H7 (cell line): ENCODE measurements at regions not wholly inside any gene's neighbourhood (a gene's known extent, or its start where the extent isn't known, plus 50 kb on each side); places are given as distances from the start of the nearest gene placed in this dataset.

ENCODE experiments used
- DNase-seq: peaks from one replicate; pipeline ENCODE4 v3.0.0; 2012
- H3K27me3 ChIP-seq: 2 replicates; pipeline ENCODE4 v1.6.0; 2011; ENCODE audit warnings: mild to moderate bottlenecking, low read length; ENCODE audit not compliant: control insufficient read depth, insufficient read depth
- H3K36me3 ChIP-seq: replicated peaks from 2 replicates; pipeline ENCODE4 v1.5.1; 2011; ENCODE audit warnings: low read length; ENCODE audit not compliant: control insufficient read depth, insufficient read depth
- H3K4me3 ChIP-seq: 2 replicates; pipeline ENCODE4 v1.5.1; 2011; ENCODE audit warnings: low read depth, mild to moderate bottlenecking, control low read depth, low read length, moderate library complexity; ENCODE audit not compliant: insufficient read depth

DNA sequence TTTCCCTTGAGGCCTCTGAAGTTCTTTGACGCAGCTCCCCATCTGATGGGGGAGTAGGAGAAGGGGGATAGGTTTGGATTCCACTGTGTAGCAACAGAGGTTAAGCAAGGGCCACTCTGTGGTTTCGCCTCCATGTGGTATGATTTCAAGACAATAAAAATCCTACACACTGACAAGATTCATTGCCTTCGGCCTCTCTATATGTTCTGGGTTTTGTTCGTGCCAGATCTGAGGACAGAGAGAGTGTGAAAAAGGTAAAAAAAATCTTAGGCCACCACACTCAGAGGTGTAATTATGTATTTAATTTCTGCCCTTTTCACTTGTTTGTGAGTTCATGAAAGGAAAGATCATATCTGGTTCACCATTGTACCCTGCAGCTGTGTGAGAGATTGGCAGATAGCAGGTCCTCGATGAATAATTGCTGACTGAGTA is 715.2 kb upstream of the ZNF608 start:
- Histone ChIP-seq H3K4me3 (no peak overlapping the region), H3K27me3 (no peaks in the 10 kb centered on the region), H3K36me3 (no peaks in the 10 kb centered on the region)
- DNase-seq = no peak

GRCh38 chr5:125463466-125464092 is 717.1 kb upstream of the ZNF608 start:
- Histone ChIP-seq H3K36me3 (no peaks in the 10 kb centered on the region), H3K27me3 (no peaks in the 10 kb centered on the region), H3K4me3 (no peak overlapping the region)
- no peak for DNase-seq

DNA sequence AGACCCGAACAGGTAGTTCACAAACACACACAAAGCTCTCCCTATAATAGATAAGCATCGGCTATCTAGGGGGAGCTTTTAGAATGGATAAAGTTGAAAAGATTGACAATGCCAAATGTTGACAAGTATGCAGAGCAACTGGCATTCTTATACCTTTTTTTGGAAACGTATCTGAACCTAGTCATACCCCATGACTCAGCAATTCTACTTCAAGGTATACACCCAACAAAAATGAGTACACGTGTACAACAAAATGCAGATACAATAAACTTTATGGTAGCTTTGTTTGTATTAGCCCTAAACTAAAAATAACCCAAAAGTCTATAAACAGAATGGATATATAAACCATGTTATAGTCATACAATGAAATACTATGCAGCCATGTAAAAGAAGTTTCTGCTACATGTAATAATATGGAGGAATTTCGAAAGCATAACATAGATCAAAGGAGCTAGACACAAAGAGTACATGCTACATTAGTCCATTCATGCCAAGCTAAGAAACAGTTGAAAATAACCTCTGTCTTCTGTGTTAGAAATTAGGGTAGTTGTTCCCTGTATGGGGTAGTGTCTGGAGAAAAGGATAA is 718.5 kb upstream of the ZNF608 start:
- no peaks in the 10 kb centered on the region for H3K36me3 ChIP-seq

DNA sequence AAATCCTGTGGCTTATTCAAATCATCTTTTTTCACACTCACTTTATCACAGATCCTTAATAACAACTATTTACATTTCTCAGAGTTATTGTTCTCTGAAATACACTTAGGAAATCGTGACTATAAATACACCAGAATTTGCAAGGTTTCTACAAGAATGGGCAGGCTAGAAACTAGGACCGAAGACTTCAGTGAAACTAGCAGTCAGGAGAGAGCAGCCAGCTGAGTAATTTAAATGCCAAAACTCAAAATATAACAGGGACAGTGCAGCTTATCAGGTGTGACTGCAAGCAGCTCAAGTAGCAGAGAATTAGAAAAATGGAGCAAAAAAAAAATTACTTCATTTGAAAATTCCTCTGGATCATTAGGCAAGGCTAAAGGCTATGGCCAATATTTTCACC is 719.3 kb upstream of the ZNF608 start:
- H3K4me3 ChIP-seq = no peak overlapping the region
- no peaks in the 10 kb centered on the region for H3K36me3 ChIP-seq
- no peaks in the 10 kb centered on the region for H3K27me3 ChIP-seq
- DNase-seq = no peak

More for the DNA sequence above, 718.5 kb upstream of the ZNF608 start:
- Histone ChIP-seq H3K4me3 (no peak overlapping the region), H3K27me3 (no peaks in the 10 kb centered on the region)
- no peak for DNase-seq

DNA sequence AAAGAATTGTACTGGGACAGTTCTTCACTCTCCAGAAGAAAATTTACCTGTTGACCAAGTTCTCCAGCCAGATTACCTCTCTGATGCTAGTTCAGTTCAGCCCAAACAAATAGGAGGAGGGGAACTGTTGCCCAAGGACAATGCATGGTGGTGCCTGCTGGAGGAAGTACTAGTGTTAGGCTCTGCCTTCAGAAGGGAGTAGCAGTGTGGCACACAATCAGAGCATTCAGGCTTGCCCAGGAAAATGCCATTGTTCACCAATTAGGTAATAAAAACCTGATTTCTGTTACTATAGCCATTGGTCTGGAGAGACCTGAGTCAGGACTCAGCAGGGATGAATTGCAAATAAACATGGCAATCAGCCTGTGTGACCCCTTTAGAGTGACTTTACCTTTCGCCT is 720.8 kb upstream of the ZNF608 start:
- no peaks in the 10 kb centered on the region for H3K36me3 ChIP-seq
- H3K4me3 ChIP-seq = no peak overlapping the region
- no peak for DNase-seq
- no peaks in the 10 kb centered on the region for H3K27me3 ChIP-seq

GRCh38 chr5:125470280-125470902 is 724.0 kb upstream of the ZNF608 start:
- Histone ChIP-seq H3K4me3 (no peak overlapping the region), H3K36me3 (no peaks in the 10 kb centered on the region), H3K27me3 (no peaks in the 10 kb centered on the region)
- no peak for DNase-seq

DNA sequence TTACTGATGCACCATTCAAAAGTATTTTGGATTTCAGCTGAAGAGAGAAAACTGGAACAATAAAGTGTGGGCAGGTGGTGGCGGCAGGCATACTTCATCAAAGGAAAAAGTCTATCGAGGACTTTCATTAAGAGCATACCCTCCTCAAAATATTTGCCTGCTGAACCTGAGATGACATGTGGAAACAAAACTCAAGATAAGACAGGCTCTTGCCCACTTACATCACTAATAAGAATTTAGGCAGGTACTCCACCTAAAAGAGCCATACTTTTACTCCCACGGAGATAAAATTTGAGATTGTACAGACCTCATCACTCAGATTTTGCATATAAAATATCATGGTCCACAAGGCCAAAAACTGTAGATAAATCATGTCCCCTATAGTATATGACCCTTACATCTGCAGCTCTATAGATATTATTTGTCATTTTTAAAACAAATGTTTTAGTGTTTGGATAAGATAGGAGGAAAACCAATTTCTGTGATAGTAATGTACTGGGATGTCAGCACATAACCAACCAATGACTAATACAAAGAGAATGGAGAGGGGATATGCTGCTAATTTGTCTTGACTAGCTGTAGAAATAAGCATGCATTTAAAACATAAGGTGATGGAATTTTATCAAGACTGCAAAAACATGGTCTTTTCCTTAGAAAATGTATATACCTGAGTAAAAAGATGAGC is 730.6 kb upstream of the ZNF608 start:
- DNase-seq = no peak
- H3K36me3 ChIP-seq = no peaks in the 10 kb centered on the region
- no peaks in the 10 kb centered on the region for H3K27me3 ChIP-seq
- no peak overlapping the region for H3K4me3 ChIP-seq

GRCh38 chr5:125477586-125477975 is 731.1 kb upstream of the ZNF608 start:
- no peak for DNase-seq
- Histone ChIP-seq H3K27me3 (no peaks in the 10 kb centered on the region), H3K36me3 (no peaks in the 10 kb centered on the region), H3K4me3 (no peak overlapping the region)

GRCh38 chr5:125478599-125478998 is 732.2 kb upstream of the ZNF608 start:
- no peak for DNase-seq
- Histone ChIP-seq H3K4me3 (no peak overlapping the region), H3K36me3 (no peaks in the 10 kb centered on the region), H3K27me3 (no peaks in the 10 kb centered on the region)

- Histone ChIP-seq H3K36me3 (no peaks in the 10 kb centered on the region), H3K4me3 (no peak overlapping the region), H3K27me3 (no peaks in the 10 kb centered on the region)
- no peak for DNase-seq
Observed at GRCh38 chr5:125480911-125481310, 734.5 kb upstream of the ZNF608 start.

DNA sequence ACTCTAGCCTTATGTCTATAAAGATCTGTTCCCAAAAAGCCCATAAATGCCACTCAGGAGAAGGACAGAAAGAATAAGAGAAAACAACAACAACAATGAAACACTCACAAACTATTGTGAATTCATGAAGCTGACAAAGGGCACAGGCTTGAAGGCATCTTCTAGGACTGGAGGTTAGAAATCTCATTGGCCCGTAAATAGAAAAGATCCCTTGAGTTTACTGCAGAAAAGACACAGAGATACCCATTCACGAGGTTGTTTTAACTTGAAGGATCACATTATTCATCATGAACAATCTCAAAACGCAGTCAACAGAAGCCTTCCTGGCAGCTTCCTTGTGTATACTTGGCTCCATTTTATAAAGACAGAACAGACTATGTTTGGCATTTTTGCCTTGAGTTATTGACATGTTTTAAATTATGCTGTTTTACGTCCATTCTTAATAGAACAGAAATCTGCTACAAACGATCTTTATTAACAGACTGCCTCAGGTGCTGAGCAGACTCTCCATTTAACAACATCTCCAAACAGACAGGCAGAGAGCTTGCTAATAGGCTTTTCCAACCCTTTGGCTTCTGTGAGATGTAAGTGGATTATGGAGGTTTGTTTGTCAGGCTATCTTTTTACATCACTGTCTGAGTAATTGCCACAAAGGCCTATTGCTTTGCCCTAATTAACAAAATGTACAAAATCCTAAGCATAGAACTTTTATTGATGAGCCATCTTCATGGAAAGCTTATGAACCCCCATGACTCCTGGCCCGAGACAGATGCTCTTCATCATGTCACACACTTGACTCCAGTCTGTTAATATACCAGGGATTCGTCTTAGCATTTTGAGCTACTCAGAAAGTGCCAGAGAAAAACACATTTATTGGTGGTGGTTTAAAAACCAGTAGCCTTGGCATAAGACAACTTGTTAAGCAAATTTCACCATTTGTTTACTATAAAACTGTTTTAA is 735.3 kb upstream of the ZNF608 start:
- H3K36me3 ChIP-seq = no peaks in the 10 kb centered on the region
- DNase-seq = no peak
- H3K27me3 ChIP-seq = no peaks in the 10 kb centered on the region
- no peak overlapping the region for H3K4me3 ChIP-seq

GRCh38 chr5:125483609-125484008 is 737.2 kb upstream of the ZNF608 start:
- H3K36me3 ChIP-seq = no peaks in the 10 kb centered on the region
- no peak overlapping the region for H3K4me3 ChIP-seq
- no peaks in the 10 kb centered on the region for H3K27me3 ChIP-seq
- DNase-seq = no peak

DNA sequence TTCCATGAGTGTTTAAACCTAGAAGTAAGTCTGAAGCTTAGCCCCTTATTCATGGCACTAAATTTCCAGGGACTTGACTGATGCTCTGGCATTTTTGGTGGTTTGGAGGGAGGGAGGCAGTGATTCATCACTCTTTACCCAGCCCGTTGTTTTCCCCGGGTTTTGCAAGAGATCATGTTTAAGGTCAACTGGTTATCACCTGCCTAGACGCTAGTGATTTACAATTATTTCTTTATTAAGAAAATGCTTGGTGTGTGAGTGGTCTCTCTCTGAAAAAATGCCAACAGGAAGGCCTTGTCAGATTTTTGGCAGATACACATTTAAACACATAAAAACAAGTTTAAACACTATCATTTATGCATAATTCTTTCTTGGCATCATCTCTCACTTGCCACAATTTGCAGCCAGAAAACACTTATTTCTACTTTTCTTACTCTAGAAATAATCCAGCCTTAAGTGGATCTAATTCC is 737.9 kb upstream of the ZNF608 start:
- Histone ChIP-seq H3K4me3 (no peak overlapping the region), H3K27me3 (no peaks in the 10 kb centered on the region), H3K36me3 (no peaks in the 10 kb centered on the region)
- no peak for DNase-seq
